Endothelial cell of umbilical vein (primary cell): ENCODE measurements at regions not wholly inside any gene's neighbourhood (a gene's known extent, or its start where the extent isn't known, plus 50 kb on each side); places are given as distances from the start of the nearest gene placed in this dataset.

Experiments used
- CTCF ChIP-seq, 2 donors: IDR thresholded peaks; 1 replicate in 1 of 2; 2 replicates in 1 of 2; pipeline ENCODE4 v1.5.1; 2011; ENCODE audit warnings: low read length in 2 of 2, mild to moderate bottlenecking in 2 of 2, moderate library complexity in 2 of 2, control low read depth in 1 of 2, inconsistent platforms in 1 of 2, low read depth in 1 of 2; ENCODE audit not compliant: insufficient read depth in 1 of 2; ENCODE audit errors: extremely low read depth in 1 of 2
- EZH2 ChIP-seq: IDR thresholded peaks from 2 replicates; pipeline ENCODE4 v1.6.1; 2012; ENCODE audit warnings: borderline replicate concordance, low read depth, mild to moderate bottlenecking, moderate library complexity, low read length, inconsistent platforms; ENCODE audit not compliant: severe bottlenecking
- FOS ChIP-seq: IDR thresholded peaks from 2 replicates; pipeline ENCODE4 v1.6.1; 2011; ENCODE audit warnings: mild to moderate bottlenecking, low read length, moderate library complexity, borderline replicate concordance; ENCODE audit not compliant: insufficient read depth
- GATA2 ChIP-seq: IDR thresholded peaks from 2 replicates; pipeline ENCODE4 v1.7.0; 2011; ENCODE audit warnings: low read depth, mild to moderate bottlenecking, moderate library complexity, mixed read lengths, low read length; ENCODE audit not compliant: insufficient read length, insufficient read depth
- JUN ChIP-seq: IDR thresholded peaks from 2 replicates; pipeline ENCODE4 v1.6.1; 2011; ENCODE audit warnings: borderline replicate concordance, low read depth; ENCODE audit not compliant: insufficient read length, insufficient read depth
- MAX ChIP-seq: IDR thresholded peaks from 2 replicates; pipeline ENCODE4 v1.6.1; 2011; ENCODE audit not compliant: insufficient read depth, insufficient read length
- MYC ChIP-seq: IDR thresholded peaks from one replicate; pipeline ENCODE4 v1.6.1; 2011; ENCODE audit warnings: mild to moderate bottlenecking, low read depth, low read length
- POLR2A ChIP-seq: IDR thresholded peaks from 2 replicates; pipeline ENCODE4 v1.6.1; 2012; ENCODE audit warnings: low read depth, mild to moderate bottlenecking, control low read depth, low read length
- POLR2AphosphoS5 ChIP-seq: IDR thresholded peaks from 2 replicates; pipeline ENCODE4 v1.6.1; 2012; ENCODE audit warnings: low read depth, mild to moderate bottlenecking, control low read depth, low read length, moderate library complexity; ENCODE audit not compliant: insufficient read depth

GRCh38 chr2:71748227-71748626 is 294.9 kb downstream of the DYSF start:
- TF ChIP-seq JUN = no peak
- TF ChIP-seq CTCF (IDR thresholded peaks at IDR 0.05; ENCODE audit: extremely low read depth in 1 of 2, insufficient read depth in 1 of 2, low read depth in 1 of 2, low read length in 2 of 2) = no peak
- no peak for TF ChIP-seq POLR2A
- TF ChIP-seq MYC = no peak
- no peak for TF ChIP-seq EZH2
- TF ChIP-seq POLR2AphosphoS5 = peak; percentile 23
- TF ChIP-seq MAX = no peak
- TF ChIP-seq GATA2 = no peak
- TF ChIP-seq FOS = peak; percentile 10
